Germinal center (tissue), 1 donor: ENCODE measurements at regions not wholly inside any gene's neighbourhood (a gene's known extent, or its start where the extent isn't known, plus 50 kb on each side); places are given as distances from the start of the nearest gene placed in this dataset.

ENCODE experiments used
- DNase-seq: peaks from one replicate; pipeline ENCODE4 v3.0.0; 2012; ENCODE audit warnings: mixed read lengths, low spot score

DNA sequence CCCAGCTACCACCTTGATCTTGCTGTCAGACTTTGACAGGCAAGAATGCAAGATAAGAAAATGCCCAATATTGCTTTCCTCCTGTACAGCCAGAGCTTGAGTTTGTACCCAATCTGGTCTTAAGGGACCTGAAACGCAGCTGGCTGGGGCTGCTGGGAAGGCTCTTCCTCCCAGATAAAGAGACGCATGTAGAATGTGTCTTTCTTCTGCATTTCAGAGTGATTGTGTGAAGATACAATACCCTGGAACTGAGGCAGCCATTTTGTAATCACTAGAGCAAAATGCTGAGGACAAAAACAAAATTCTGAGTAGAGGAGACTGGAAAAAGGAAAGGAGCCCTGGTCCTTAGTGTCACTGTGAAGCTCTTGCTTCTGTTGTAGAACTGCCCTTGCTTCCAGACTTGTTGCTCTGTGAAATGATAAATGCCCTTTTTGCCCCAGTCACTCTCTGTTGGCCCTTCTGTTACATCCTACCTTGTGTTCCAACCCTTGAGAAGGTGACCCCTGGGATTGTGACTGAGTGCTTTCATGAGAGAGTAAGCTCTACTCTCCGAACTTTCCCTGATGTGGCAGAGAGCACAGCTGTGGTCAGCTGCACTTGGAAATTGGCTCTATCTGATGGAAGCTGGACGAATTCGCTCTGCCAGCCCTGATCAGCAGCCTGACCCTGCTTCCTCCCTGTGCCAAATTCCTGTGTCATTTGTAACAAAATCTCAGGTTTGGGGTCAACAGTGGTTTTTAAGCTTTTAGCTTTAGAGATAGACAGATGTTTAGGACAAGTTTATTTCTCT lies 137.4 kb upstream of the RBMS1 start:
- no peak for DNase-seq

DNA sequence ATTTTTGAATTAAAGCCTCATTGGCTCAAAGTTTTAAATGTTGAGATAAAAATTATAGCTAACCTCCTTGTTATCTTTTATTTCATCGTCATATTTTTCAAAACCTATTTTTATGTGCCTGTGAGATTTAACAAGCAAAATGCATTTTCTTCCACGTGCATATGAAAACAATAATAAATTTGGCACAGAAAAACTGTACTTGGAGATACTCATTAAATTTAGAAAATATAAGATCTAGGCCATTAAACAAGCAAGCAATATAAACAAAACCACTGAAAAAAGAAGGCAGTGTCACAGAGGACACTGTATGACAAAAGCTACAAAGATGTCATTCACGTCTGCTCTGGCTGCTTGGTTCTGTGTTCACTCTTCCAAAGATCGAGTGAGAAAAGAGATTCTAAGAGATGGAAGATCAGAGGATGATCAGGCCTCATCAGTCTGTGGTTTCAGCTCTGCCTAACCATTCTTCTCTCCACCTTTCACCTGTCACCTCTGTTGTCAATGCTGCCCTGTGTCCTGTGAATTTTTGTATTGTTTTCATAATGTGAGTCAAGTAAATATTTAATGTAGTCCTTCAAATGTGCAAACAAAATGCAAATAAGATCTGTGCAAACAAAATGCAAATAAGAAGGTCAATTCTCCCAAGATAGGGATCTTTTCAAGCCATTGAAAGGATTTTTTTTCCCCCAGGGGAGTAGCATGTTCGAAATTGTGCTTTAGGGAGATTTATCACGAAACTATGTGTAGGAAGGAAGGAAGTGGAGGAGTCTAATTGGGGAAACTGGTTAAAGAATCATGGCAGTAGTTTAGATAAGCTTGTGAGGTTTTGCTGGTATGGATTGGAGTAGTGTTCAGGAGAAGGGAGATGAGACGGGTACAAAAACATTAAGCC lies 138.7 kb upstream of the RBMS1 start:
- no peak for DNase-seq

DNA sequence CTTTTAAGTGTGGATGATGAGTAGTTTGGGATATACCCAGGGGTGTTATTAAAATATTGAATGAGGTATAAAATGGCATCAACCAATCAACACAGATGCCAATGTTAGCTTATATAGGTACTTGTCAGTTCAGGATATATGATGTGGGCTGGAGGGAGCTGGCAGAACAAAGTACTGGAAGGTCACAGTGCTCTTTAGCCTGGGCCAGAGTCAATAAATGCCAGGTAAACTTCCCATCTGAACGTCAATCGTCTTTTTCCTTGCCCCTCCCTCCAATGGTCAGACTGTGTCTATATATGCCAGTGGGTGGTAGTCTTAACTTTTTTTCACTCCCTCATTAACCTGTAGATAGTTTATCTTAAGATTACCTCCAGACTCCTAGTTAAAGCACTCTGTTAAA lies 140.8 kb upstream of the RBMS1 start:
- DNase-seq: no peak

DNA sequence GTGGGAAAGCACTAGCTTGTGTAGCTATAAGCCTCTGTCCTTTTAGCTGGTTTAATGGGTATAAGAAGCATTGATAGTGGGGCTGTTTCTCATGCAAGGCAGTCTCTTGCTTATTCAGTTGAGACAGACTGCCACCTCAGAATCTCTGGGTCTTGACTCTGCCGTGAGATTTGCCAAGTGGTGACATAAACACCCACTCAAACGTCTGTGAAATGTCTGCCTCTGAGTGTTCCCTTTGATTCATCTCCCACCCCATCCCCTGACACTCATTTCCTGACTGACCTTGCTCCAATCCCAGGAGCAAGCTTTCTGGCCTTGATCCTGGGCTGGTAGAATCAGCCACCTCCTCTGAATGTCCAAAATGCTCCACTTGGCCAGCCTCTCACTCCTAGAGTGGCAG lies 141.9 kb upstream of the RBMS1 start:
- no peak for DNase-seq

DNA sequence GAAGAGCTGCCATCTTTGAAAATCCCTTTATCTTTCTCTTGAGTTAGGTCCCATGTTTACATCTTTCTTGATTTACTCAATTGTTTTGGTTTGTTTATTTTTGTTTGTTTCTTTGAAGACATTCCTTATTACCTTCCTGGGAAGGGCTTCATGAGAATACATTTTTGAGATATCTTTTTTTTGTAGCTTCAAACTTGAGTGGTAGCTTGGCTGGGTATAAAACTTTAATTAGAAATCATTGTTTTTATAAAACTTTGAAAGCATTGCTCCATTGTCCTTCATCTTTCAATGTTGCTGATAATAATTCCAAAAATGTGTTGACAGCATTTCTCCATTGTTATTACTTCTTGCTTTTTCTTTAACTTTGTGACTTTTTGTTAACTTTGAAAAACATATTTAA lies 145.9 kb upstream of the RBMS1 start:
- DNase-seq: no peak

DNA sequence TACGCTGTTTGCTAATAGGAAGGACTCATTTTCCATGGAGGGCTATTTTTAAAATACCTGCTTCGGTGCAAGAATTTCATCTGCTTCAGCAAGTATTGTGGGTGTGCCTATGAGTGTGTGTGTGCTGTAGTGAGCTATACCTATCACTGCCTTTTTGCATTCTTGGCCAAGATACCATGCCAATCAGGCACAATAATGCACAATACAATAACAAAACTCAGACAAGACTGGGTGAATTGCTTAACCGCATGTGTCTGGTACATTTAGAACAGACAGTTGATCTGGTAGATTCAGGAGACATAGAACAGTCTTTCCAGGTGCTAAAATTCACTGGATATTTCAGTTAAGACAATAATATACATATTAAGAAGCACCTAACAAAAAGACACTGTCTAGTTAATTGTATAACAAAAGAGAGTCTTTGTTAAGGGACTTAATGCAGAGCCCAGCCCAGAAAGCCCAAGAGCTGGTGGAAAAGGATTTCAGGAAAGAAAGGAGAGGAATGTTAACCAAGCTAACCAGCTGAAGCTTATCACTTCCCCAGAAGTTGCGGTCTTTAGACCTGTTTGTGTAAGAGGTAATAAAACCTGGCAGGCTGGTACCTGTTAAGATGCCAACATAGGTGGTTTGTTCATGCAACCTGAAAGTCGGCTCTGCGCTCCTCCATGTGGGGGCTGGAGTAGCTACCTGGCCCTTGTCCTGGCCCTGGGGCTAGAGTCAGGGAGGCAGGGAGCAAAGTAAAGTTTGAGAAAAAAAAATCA lies 153.3 kb upstream of the RBMS1 start:
- DNase-seq: no peak

DNA sequence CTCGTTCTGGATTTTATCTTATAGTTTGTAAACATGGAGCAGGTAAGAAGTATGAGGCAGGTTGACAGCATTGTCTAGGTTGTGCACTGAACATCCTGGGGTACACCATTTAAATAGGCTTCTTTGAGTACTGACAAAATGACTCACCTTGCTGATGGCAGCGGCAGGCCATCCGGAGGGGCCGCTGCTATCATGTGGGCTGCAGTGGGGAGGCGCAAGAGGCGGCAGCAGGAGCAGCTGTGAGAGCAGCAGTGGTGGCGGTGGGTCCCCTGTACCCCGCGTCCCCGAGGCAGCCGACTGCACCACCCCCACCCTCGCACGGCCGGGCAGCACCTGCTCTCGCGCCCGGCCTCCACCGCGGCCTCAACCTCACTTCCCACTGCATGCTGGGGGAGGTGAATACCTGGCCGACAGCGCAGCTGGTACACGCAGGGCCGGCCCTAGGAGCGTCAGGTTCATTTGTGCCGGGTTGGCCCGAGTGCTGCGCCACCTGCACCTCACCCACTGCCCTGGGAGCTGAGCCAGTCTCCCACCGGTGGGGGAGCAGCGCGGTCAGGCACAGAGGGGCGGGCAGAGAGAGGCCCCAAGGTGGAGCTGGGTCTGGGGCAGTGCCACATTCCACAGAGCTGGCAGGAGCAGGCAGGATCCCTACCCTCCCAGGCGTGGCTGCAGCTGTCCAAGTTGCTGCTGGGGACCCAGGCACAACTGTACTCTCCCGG lies 154.5 kb upstream of the RBMS1 start:
- DNase-seq: no peak

DNA sequence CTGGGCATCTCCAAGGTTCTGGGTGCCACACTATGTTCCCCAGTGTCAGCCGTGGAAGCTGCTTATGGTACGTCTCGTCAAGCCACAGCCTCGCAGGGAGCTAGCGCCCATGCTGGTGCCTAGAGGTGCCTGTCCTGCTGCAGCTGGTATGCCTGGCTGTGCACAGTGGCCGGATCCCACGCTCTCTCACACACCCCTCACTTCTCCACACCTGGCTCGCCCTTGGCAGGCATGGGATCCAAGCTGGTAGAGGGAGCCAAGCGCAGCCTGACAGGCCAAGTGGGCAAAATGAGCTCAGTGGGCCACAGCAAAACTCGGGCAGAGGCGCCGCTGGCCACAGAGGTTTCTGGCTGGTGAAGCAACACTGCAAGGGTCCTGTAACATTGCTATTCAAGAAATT lies 156.1 kb upstream of the RBMS1 start:
- DNase-seq: no peak

DNA sequence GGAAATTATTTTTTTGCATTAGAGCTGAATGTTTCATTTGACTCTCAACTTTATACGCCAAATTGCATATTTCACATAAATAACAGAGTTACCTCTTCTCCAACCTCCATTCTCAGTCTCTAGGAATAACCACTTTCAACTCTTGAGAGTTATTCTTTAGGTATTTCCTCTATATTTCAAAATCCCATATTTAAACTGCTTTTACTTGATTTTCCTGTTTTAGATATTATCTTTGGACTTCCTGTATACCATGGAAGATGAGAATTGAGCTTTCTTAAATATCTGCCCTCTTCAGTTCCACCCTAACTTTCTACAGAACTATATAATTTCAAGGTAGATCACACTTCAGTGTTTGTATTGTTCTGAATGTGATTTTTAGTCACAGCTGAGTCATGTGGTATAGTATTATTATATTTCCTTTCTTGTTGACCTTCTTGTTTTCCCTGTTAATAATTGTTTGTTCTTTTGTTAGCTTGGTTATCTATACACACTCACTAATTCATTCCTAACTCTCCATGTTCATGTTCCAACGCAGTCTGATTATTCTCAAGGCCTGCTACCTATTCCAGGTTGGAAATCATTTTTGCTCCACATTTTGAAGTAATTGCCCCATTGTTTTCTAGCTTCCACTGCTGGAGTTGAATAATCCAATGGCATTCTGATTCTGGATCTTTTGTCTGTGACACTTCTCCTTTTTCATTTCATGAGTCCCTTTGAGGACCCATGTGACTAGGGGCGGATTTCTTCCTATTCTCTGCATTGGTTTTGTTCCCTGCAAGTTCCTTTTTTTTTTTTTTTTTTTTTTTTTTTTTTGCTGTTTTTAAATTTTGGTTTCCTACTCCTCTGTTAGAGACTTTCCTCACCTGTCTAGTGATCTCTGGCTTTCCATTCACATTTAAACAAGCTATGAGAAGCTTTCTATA lies 156.8 kb upstream of the RBMS1 start:
- no peak for DNase-seq

DNA sequence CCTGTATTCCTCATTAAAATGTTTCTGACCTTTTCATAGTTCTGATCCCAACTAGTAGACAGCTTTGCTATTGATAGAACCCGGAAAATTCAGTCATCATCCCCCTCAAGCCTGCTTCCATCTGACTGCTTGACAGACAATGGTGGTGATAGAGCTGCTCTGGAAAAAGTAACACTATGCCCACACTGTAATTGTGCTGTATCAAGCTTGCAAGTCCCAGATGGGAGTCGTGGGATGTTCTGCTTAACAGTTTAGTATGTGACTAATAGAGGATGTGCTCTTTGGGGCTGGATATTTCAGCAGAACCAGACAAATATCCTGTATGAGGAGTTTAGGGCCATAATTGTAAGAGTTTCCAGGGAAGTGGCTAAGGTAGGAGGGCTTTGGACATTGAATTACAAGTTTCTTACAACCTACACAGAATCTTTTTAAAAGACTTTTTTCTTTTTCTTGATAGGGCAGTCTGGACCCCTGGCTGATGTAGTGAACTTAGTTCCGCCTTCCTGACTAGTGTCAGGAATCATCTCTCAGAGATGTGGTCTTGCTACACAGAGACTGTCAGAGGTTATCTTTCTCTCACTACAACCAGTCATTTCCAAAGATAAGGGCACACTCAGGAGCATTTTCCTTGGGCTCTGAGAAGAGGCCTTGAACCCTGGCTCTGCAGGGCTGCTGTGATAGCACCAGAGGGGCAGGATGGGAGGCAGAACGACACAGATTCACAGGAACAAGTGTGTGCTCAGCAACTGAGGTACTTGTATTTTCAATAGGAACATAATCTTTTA lies 158.0 kb upstream of the RBMS1 start:
- DNase-seq: no peak

DNA sequence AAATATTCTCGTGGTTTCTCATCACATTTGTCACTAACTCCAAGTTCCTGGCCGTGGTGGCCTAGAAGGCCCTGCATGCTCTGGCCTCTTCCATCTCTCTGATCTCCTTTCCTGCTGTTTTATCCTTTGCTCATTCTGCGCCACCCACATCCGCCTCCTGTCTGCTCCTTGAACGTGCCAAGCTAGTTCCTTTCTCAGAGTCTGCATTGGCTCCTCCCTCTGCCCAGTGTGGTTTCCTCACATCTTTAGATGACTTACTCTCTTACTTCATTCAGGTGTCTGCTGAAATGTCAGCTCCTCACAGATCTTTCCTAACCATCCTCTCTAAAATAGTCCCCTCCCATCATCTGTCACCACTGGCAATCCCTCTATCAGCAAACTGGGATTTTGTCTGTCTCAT lies 158.6 kb upstream of the RBMS1 start:
- no peak for DNase-seq

DNA sequence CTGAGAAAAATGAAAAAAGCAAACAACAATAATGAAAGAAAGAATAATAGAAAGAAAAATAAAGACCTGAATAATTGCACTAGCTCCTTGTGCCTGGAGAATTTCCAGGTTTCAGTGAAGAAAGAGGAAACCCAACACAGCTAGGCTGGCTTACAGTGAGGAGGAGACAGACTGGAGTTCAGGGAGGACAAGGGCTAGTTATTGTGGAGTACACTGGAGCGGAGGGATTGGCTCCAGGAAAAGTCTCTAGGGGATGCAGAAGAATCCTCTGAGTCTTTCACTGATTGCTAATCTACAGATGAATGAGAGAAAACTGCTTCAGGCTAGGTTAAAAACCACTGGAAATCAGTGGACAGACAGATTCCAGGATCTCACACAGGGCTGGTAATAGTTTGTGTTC lies 163.6 kb upstream of the RBMS1 start:
- DNase-seq: no peak

DNA sequence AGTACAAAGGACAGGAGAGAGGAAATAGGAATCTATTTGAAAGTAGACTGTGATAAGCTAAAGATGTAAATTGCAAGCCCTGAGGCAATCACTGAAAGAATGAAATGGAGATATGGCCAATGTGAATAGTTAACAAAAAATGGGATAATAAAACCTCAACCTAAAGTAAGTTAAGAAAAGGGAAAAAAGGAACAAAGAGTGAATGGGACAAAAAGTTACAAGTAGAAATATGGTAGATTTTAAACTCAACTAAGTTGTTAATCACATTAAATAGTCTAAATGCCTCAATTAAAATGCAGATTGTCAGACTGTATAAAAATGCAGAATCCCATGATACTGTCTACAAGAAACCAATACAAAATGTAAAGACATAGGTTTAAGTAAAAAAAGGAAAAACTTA lies 165.2 kb upstream of the RBMS1 start:
- DNase-seq: no peak

DNA sequence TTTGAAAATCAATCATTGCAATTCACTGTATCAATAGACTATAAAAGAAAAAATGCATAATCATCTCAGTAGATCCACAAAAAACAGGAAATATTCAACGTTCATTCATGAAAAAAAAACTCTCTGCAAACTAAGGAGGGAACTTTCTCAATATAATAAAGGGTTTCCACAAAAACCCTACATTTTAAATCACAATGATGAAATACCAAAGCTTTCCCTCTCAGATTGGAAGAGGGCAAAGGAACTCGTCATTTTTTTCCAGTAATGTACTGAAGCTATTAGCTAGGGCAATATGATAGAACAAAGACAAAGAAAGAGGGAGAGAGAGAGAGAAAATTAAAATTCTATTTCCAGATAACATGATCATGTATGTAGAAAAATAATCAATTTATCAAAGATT lies 167.1 kb upstream of the RBMS1 start:
- no peak for DNase-seq

DNA sequence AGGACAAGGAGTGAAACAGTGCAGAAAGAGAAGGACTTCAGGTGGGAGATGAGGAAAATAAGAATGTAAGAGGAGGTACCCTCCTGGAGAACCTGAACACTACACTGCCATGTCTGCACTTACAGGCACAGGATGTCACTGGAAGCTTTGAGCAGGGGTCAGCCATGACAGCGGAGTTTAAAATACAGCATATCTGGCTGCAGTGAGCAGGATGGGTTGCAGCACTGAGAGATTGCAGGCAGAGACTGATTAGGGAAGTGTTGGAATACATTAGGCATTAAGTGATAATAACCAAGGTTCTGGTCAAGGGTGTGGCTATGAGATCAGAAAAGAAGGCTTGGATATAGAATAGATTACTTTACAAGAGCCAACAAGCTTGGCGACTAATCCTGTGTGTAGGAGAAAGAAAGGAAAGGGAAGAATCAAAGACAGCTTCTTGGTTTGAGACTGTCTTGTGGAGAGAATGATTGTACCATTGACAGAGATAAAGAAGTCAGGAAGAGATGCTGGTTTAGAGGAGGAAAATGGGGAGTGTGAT lies 171.1 kb upstream of the RBMS1 start:
- no peak for DNase-seq

DNA sequence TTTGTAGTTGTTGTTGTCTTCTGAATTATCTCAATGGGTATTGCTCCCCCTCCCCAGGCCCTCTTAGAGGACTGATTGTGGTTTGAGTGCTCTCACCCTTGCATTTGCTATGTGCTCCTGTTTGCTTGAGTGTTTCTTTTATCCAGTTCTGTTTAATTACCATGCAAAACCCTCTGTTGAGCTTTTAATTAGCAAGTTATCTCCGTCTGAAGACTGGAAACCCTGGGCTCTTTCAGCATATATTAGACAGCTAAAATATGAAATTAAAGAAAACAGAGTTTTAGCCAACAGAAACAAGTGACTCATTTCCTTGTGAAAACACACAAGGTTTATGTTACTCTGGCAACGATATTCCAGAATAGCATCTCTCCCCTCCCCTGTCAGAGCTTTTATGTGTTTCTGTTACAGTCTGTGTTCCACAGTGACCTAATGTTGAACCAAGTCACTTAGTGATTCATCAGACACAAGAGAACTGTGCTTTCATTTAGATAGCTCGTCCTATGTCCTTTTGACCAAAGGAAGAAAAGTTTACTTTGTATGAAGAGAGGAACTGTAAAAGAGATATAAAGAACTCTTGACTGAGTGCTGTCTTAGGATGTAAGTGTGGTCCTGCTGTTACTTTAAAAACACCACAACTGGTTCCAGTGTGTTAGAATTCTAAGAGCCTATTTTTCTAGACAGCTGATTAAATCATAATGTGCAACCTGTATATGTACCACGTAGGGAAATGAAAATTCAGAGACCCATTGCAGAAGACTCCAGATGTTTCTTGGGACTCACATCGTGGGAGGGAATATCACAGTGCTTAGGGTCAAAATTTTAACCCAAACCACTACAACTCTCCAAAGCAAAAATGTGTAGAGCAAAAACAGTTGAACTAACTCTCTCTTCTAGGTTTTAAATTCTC lies 172.8 kb upstream of the RBMS1 start:
- DNase-seq: no peak

DNA sequence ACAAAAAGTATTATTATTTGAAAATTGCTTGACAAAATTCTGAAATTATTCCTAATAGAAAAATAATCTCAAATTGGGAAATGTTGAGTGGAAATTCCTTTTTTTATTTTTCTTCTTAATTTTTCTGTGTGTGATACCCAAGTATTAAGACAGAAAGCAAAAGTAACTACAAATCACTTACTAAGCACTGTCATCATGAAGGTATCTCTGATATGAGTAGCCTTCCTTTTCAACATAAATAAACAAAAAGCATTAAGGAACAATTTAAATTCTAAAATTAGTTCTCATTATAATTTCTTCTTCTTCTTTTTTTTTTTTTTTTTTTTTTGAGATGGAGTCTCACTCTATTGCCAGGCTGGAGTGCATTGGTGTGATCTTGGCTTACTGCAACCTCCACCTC lies 174.2 kb upstream of the RBMS1 start:
- DNase-seq: no peak

DNA sequence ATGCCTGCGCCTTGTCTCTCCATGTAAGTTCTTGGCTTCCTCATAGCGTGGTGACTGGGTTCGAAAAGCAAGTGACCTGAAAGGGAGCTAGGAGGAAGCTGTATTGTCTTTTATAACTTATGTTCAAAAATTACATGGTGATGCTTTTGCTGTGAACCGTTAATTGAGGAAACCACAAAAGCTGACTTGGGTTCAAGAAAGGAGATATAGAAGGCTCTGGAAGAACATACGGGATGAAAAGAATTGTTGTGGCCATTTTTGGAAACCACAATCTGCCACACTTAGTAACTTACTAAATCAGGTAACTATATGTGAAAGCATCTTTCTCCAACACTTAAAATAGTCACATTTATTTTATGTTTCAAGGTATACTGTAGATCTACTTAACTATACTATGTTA lies 177.0 kb upstream of the RBMS1 start:
- DNase-seq: no peak

DNA sequence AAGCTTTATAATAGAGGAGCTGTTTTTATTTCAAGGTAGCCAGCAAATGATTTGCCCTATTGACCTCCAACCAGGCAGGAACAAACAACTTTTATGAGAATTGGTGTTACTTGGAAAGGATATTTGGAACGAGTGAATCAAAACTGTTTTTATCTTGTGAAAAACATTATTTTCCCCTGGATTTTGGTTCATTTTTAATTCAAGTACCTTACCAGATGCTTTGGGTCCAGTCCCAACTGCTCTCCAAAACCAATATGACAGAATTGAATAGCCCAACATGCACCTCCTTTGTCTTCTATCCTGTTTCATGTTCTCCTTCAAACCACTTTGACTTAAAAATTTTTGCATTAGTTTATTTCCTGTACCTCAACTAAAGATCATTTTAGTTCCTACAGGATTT lies 178.6 kb upstream of the RBMS1 start:
- DNase-seq: no peak
